ENCODE measurements at regions not wholly inside any gene's neighbourhood (a gene's known extent, or its start where the extent isn't known, plus 50 kb on each side); places are given as distances from the start of the nearest gene placed in this dataset.

GRCh38 chr6:84464471-84464870 lies 237.0 kb upstream of the CEP162 start:
- no peak for DNase-seq (ENCODE audit: low read depth, low spot score)

- no peak for DNase-seq (ENCODE audit: low read depth, low spot score)
Observed at GRCh38 chr6:84462698-84463097, 235.3 kb upstream of the CEP162 start.

- no peak for DNase-seq (ENCODE audit: low read depth, low spot score)
Observed at GRCh38 chr6:84461461-84461860, 234.0 kb upstream of the CEP162 start.

GRCh38 chr6:84460491-84460890 lies 233.0 kb upstream of the CEP162 start:
- no peak for DNase-seq (ENCODE audit: low read depth, low spot score)

- DNase-seq (ENCODE audit: low read depth, low spot score): no peak
Observed at GRCh38 chr6:84459401-84459800, 232.0 kb upstream of the CEP162 start.

GRCh38 chr6:84458271-84458670 lies 230.8 kb upstream of the CEP162 start:
- DNase-seq (ENCODE audit: low read depth, low spot score): no peak

- no peak for DNase-seq (ENCODE audit: low read depth, low spot score)
Observed at GRCh38 chr6:84457276-84457675, 229.8 kb upstream of the CEP162 start.

- DNase-seq (ENCODE audit: low read depth, low spot score): no peak
Observed at GRCh38 chr6:84456803-84457202, 229.4 kb upstream of the CEP162 start.

GRCh38 chr6:84455511-84456029 lies 228.1 kb upstream of the CEP162 start:
- no peak for DNase-seq (ENCODE audit: low read depth, low spot score)

- no peak for DNase-seq (ENCODE audit: low read depth, low spot score)
Observed at GRCh38 chr6:84453499-84453898, 226.1 kb upstream of the CEP162 start.

- no peak for DNase-seq (ENCODE audit: low read depth, low spot score)
Observed at GRCh38 chr6:84450018-84450417, 222.6 kb upstream of the CEP162 start.

- DNase-seq (ENCODE audit: low read depth, low spot score): no peak
Observed at GRCh38 chr6:84449220-84449619, 221.8 kb upstream of the CEP162 start.

GRCh38 chr6:84448331-84448730 lies 220.9 kb upstream of the CEP162 start:
- no peak for DNase-seq (ENCODE audit: low read depth, low spot score)

GRCh38 chr6:84447651-84448050 lies 220.2 kb upstream of the CEP162 start:
- DNase-seq (ENCODE audit: low read depth, low spot score): peak; percentile 16

- no peak for DNase-seq (ENCODE audit: low read depth, low spot score)
Observed at GRCh38 chr6:84445068-84445467, 217.6 kb upstream of the CEP162 start.

- no peak for DNase-seq (ENCODE audit: low read depth, low spot score)
Observed at GRCh38 chr6:84442208-84442607, 214.8 kb upstream of the CEP162 start.

GRCh38 chr6:84441456-84441855 lies 214.0 kb upstream of the CEP162 start:
- no peak for DNase-seq (ENCODE audit: low read depth, low spot score)

- DNase-seq (ENCODE audit: low read depth, low spot score): no peak
Observed at GRCh38 chr6:84434550-84434949, 207.1 kb upstream of the CEP162 start.

GRCh38 chr6:84432619-84433018 lies 205.2 kb upstream of the CEP162 start:
- DNase-seq (ENCODE audit: low read depth, low spot score): no peak

GRCh38 chr6:84428300-84428907 lies 201.0 kb upstream of the CEP162 start:
- DNase-seq (ENCODE audit: low read depth, low spot score): peak; percentile 27

- DNase-seq (ENCODE audit: low read depth, low spot score): peak; percentile 30
Observed at GRCh38 chr6:84425971-84426705, 198.7 kb upstream of the CEP162 start.

- DNase-seq (ENCODE audit: low read depth, low spot score): peak; percentile 14
Observed at GRCh38 chr6:84424956-84425355, 197.5 kb upstream of the CEP162 start.

GRCh38 chr6:84422380-84422968 lies 195.0 kb upstream of the CEP162 start:
- DNase-seq (ENCODE audit: low read depth, low spot score): peak; percentile 88

All from ELF-1 (cell line).